GM19025 (cell line): ENCODE measurements at regions not wholly inside any gene's neighbourhood (a gene's known extent, or its start where the extent isn't known, plus 50 kb on each side); places are given as distances from the start of the nearest gene placed in this dataset.

Experiments
- ATAC-seq: cut with Tn5 transposase; IDR thresholded peaks from one replicate; pipeline ENCODE4 v1.9.1; 2021; ENCODE audit warnings: mild to moderate bottlenecking, low read depth, moderate library complexity; ENCODE audit not compliant: unreplicated experiment

- ATAC-seq = no peak
Measured at GRCh38 chr1:199843861-199844260, 183.6 kb upstream of the NR5A2 start.

DNA sequence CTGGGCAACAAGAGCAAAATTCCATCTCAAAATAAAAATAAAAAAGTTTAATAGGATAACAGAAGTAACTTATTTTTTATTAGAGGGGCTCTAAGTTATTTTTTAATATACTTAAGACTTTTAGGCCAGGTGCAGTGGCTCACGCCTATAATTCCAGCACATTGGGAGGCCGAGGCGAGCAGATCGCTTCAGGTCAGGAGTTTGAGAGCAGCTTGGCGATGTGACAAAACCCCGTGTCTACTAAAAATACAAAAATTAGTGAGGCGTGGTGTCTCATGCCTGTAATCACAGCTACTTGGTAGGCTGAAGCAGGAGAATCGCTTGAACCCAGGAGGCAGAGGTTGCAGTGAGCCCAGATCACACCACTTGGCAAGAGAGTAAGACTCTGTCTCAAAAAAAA lies 180.5 kb upstream of the NR5A2 start:
- no peak for ATAC-seq

- ATAC-seq = no peak
Measured at GRCh38 chr1:199851439-199852140, 175.9 kb upstream of the NR5A2 start.

- ATAC-seq = no peak
Measured at GRCh38 chr1:199854686-199855321, 172.7 kb upstream of the NR5A2 start.

DNA sequence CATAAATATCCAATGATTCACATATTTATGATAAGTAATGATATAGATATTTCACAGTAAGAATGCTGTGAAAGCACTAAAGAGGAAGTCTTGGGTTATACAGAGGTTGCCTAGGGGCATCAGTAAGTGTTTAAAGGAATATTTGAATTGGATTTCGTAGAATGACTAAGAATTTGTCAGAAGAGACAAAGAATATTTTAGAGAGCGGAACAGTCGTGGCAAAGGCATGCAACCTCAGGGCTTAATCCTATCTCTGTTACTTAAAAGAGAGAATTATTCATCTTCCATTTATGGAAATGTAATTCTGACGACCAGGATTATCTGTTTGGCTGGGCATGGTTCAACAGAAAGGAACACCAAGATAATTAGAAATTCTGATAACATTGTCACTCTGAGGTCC lies 171.9 kb upstream of the NR5A2 start:
- ATAC-seq = no peak

DNA sequence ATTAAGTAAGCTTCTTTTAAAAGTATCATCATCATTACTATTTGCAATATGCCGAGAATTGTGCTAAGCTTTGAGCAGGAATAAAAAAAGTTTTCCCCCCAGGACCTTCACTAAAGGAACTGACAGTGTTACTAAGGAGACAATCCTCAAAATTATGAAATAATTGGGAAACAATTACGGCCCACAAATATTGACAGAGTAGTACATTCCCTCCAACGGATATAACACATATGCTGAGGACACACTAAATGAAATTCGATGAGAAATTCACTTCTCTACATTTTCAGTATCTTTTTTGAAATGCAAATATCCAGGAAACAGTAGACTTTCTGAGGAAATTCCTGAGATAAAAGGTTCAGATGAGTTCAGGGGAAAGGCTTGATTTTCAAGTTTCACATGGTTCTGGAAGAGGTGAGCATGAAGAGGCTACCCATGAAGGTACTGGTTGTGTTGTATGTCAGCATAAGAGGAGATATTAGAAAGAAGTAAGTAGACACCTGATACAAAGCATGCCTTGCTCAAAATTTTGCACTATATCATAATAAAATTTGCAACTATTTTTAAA lies 171.2 kb upstream of the NR5A2 start:
- no peak for ATAC-seq

DNA sequence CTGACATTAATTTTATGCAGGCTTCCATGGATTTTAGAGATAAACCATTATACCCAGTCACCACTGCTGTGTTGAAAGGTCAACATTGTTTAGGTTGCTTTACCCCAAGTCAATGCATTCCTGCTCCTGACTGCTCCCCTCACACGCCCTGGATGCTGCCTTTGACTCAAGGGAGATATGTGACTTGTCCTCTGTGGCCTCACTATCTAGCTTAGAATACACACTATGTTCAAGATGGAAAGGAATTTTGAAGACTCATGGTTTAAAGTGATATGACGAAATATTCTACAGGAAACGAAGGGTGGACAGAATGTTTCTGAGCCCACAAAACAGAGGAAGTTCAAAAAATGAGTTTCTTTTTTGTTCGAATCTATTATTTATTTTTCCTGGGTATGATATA lies 170.4 kb upstream of the NR5A2 start:
- no peak for ATAC-seq

GRCh38 chr1:199857516-199857915 lies 170.0 kb upstream of the NR5A2 start:
- ATAC-seq = no peak

DNA sequence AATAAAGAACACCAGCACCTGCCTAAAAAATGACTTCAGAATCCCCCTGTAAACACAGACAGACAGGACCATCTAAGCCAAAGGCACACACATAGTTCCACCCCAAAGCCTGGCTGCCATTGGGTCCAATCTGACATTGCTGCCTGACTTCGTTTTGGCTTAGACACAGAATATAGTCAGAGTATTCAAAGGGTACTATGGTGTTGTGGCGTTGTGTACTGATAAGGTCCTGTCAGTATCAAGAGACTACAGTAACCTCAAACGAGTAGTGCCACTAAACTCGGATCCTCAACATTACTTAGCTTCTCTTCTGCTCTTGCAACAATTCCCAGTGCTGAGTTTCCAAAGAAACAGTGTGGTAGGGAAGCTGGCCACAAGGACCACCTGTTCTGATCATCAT lies 169.3 kb upstream of the NR5A2 start:
- no peak for ATAC-seq

GRCh38 chr1:199858856-199859255 lies 168.7 kb upstream of the NR5A2 start:
- ATAC-seq = no peak

- ATAC-seq = no peak
Measured at GRCh38 chr1:199859491-199859933, 168.0 kb upstream of the NR5A2 start.

- ATAC-seq = no peak
Measured at GRCh38 chr1:199861020-199861795, 166.3 kb upstream of the NR5A2 start.

DNA sequence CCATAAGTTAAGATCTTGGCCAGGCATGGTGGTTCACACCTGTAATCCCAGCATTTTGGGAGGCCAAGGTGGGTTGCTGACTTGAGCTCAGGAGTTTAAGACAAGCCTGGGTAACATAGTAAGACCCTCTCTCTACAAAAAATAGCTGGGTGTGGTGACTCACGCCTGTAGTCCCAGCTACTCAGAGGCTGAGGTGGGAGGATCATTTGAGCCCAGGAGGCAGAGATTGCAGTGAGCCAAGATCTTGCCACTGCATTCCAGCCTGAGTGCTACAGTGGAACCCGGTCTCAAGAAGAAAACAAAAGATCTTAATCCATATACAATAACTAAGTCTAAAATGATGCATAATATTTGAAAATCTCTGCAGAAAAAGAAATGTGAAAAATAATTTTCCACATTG lies 165.5 kb upstream of the NR5A2 start:
- ATAC-seq = no peak

DNA sequence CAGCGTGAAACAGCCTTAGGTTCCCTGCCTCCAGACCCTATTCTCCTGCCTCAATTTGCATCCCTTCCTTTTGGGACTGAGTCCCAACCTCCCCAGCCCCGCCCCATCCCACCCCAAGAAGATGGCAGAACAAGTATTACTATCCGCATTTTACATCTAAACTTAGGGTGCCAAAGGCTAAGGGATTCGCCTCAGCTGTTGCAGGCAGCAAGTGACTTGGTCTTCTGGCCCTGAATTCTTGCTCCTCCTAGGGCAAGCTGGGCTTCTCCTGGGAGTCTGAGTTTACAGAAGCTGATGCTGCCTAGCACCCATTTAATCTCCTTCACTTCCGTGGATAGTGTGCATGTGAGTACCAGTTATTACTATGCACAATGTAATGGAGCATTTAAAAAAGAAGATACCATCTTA lies 161.3 kb upstream of the NR5A2 start:
- no peak for ATAC-seq

- no peak for ATAC-seq
Measured at GRCh38 chr1:199867601-199868000, 159.9 kb upstream of the NR5A2 start.

DNA sequence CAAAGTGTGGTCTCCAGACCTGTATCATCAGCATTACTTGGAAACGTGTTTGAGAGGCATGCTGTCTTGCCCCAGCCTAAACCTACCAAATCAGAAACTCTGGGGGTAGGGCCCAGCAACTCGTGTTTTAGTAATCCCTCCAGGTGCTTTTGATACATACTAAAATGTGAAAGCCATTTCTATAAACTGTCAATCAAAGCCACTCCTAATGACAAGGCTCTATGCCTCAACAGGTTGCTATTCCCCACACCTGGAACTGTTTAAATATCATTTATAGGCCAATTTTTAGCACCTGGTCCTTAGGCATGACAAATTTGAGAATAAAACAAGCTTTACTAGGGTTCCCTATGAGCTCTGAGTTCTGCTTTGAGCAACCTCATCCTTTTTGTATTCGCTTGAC lies 158.7 kb upstream of the NR5A2 start:
- ATAC-seq = no peak

DNA sequence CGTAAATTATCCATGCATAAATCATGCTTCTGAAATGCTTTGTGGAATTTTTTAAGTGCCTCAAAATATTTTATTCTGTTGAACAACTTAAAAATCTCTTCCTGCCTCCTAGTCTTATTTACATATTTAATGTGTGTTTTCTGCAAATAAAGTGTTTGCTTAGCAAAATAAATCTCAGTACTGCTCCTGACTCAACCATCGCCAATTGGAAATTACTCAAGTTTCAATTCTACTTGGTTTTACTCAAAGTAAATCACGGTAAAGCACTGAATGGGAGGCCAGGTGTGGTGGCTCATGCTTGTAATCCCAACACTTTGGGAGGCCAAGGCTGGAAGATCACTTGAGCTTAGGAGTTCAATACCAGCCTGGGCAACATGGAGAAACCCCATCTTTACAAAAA lies 152.2 kb upstream of the NR5A2 start:
- no peak for ATAC-seq

- no peak for ATAC-seq
Measured at GRCh38 chr1:199875856-199876255, 151.7 kb upstream of the NR5A2 start.

GRCh38 chr1:199877526-199878384 lies 149.8 kb upstream of the NR5A2 start:
- no peak for ATAC-seq

GRCh38 chr1:199878823-199879222 lies 148.7 kb upstream of the NR5A2 start:
- no peak for ATAC-seq
